Activated CD8-positive, alpha-beta T cell treated with anti-CD3 and anti-CD28 coated beads for 36 hours (primary cell): ENCODE measurements at regions not wholly inside any gene's neighbourhood (a gene's known extent, or its start where the extent isn't known, plus 50 kb on each side); places are given as distances from the start of the nearest gene placed in this dataset.

ENCODE experiments used
- ATAC-seq: fragments of 200-7000 bp; cut with Tn5 transposase; one replicate; pipeline ENCODE4 v1.10.0; 2021; ENCODE audit warnings: mild to moderate bottlenecking, moderate library complexity
- CTCF ChIA-PET: fragments of 350-600 bp; sonication (Branson Sonifier 250); formaldehyde crosslinking; loops from one replicate; lab custom pipeline; 2021; ENCODE audit warnings: antibody characterized with exemption; lab: Charles Lee
- POLR2A ChIA-PET: fragments of 350-600 bp; sonication (Branson Sonifier 250); formaldehyde crosslinking; loops from one replicate; lab custom pipeline; 2021; ENCODE audit warnings: antibody characterized with exemption; lab: Charles Lee
- DNase-seq: peaks from one replicate; pipeline ENCODE4 v3.0.0-alpha.2; 2020
- H3K27ac Mint-ChIP-seq: one replicate; pipeline ENCODE4 v1.8.0; 2021; ENCODE audit warnings: mild to moderate bottlenecking, mixed read lengths
- H3K27me3 Mint-ChIP-seq: one replicate; pipeline ENCODE4 v1.8.0; 2021; ENCODE audit warnings: mixed read lengths
- H3K36me3 Mint-ChIP-seq: one replicate; pipeline ENCODE4 v1.8.0; 2021; ENCODE audit warnings: low read depth, mixed read lengths
- H3K4me1 Mint-ChIP-seq: one replicate; pipeline ENCODE4 v1.8.0; 2021; ENCODE audit warnings: low read depth, mixed read lengths
- H3K4me3 Mint-ChIP-seq: one replicate; pipeline ENCODE4 v1.8.0; 2021; ENCODE audit warnings: mild to moderate bottlenecking, moderate library complexity, mixed read lengths
- H3K9me3 Mint-ChIP-seq: one replicate; pipeline ENCODE4 v1.8.0; 2021; ENCODE audit warnings: mixed read lengths
- CTCF ChIP-seq: fragments of 200-600 bp; IDR thresholded peaks from one replicate; pipeline ENCODE4 v1.8.0; 2022; ENCODE audit warnings: antibody characterized with exemption, mild to moderate bottlenecking
- intact Hi-C: fragments of 100-400 bp; cut with micrococcal nuclease; formaldehyde crosslinking; loops from one replicate; pipeline ENCODE4 v1.10.0; 2022

DNA sequence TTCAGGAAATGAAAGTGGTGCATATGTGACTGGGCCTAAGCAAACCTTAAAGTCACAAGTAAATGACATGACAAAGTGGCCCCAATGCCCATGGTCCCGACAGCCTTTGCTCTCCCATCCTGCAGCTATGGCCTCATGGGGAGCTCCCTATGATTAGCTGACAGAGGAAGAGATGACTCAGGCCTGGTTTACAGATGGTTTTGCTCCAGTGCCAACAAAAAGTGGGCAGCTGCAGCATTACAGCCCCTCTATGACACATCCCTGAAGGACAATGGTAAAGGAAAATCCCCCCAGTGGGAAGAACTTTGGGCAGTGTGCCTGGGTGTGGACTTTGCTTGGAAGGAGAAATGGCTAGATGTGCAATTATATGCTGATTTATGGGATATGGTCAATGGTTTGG is 105.1 kb upstream of the ADCY1 start:
- ATAC-seq (no peak), DNase-seq (no peak)
- POLR2A ChIA-PET = no interaction called here
- peaks cover 13% of the 10 kb centered on the region for H3K27me3 Mint-ChIP-seq
- no peak overlapping the region for H3K4me3 Mint-ChIP-seq
- H3K9me3 Mint-ChIP-seq = no peaks in the 10 kb centered on the region
- intact Hi-C loops = no loop called here
- CTCF ChIA-PET = no interaction called here
- H3K27ac Mint-ChIP-seq = no peak overlapping the region
- no peak for TF ChIP-seq CTCF
- no peaks in the 10 kb centered on the region for H3K4me1 Mint-ChIP-seq
- H3K36me3 Mint-ChIP-seq = no peaks in the 10 kb centered on the region

DNA sequence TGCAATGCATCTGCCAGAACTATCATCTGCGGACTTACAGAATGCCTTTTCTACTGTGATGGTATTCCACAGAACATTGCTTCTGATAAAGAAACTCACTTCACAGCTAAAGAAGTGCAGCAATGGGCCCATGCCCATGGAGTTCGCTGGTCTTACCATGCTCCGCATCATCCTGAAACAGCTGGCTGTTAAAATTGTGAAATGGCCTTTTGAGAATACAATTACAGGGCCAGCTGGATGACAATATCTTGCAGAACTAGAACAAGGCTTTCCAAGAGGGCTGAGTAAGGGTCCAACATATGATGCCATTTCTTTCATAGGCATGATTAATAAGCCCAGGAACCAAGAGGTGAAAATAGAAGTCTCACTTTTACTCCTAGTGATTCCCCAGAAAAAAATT is 104.1 kb upstream of the ADCY1 start:
- H3K4me1 Mint-ChIP-seq = no peaks in the 10 kb centered on the region
- intact Hi-C loops = no loop called here
- no peaks in the 10 kb centered on the region for H3K36me3 Mint-ChIP-seq
- no peak for TF ChIP-seq CTCF
- no peaks in the 10 kb centered on the region for H3K9me3 Mint-ChIP-seq
- ChIA-PET POLR2A (no interaction called here), CTCF (no interaction called here)
- H3K27me3 Mint-ChIP-seq = peaks cover 15% of the 10 kb centered on the region
- H3K27ac Mint-ChIP-seq = no peak overlapping the region
- ATAC-seq (no peak), DNase-seq (no peak)
- H3K4me3 Mint-ChIP-seq = no peak overlapping the region

DNA sequence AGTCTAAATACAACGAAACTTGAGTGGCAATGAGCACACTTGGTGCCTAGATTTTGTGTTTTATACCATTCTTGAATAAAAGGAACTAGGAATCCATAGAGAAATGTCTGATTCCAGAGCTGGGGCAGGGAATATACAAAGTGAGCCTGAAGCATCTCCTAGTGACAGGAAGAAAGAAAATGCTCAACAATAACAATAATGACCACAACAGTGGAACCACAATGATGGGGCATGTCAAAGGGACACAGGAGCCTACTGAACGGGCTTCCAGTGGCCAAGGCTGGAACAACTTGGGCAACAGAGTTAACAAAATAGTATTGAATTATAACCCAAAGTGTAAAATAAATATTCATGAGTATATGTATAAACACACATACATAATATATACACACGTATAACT is 94.4 kb upstream of the ADCY1 start:
- H3K4me1 Mint-ChIP-seq = no peaks in the 10 kb centered on the region
- intact Hi-C loops = no loop called here
- no peaks in the 10 kb centered on the region for H3K36me3 Mint-ChIP-seq
- peaks cover 10% of the 10 kb centered on the region for H3K27me3 Mint-ChIP-seq
- no peak overlapping the region for H3K4me3 Mint-ChIP-seq
- ChIA-PET POLR2A (no interaction called here), CTCF (no interaction called here)
- no peak for TF ChIP-seq CTCF
- H3K9me3 Mint-ChIP-seq = no peaks in the 10 kb centered on the region
- no peak overlapping the region for H3K27ac Mint-ChIP-seq
- DNase-seq (no peak), ATAC-seq (no peak)

DNA sequence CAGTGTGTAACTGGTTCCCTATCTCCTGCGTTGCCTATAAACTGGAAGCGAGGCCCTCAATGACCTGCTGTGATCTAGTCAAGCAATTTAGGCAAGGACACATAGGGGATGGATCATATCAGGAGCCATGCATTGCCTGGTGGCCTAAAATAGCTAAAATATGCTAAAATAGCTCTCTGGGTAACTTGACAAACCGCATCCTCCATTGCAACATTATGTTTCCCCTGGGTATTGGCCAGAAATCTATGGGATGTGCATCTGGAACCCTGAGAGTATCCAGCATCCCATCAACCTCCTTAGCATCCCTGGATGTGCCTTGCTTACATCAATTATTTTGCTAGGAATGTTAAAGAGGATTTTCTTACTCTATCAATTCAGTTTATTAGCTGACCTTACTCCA is 91.7 kb upstream of the ADCY1 start:
- H3K27me3 Mint-ChIP-seq = peaks cover 2% of the 10 kb centered on the region
- POLR2A ChIA-PET = interaction anchor here (0.5 kb wide), 1 partner anchor 1111 kb away, joined by 4 read pairs; no protein-coding TSS in a partner anchor
- CTCF ChIA-PET = no interaction called here
- H3K9me3 Mint-ChIP-seq = no peaks in the 10 kb centered on the region
- no peak for ATAC-seq
- no peak overlapping the region for H3K27ac Mint-ChIP-seq
- no peaks in the 10 kb centered on the region for H3K36me3 Mint-ChIP-seq
- TF ChIP-seq CTCF = no peak
- no peaks in the 10 kb centered on the region for H3K4me1 Mint-ChIP-seq
- intact Hi-C loops = no loop called here
- no peak for DNase-seq
- H3K4me3 Mint-ChIP-seq = no peak overlapping the region

GRCh38 chr7:45484094-45484493 is 90.1 kb upstream of the ADCY1 start:
- ChIA-PET CTCF (no interaction called here), POLR2A (interaction anchor here (1.3 kb wide), 1 partner anchor 15 kb away, joined by 4 read pairs; no protein-coding TSS in a partner anchor)
- Mint-ChIP-seq H3K36me3 (no peaks in the 10 kb centered on the region), H3K4me3 (no peak overlapping the region), H3K27ac (no peak overlapping the region), H3K4me1 (no peaks in the 10 kb centered on the region), H3K27me3 (peaks cover 2% of the 10 kb centered on the region), H3K9me3 (no peaks in the 10 kb centered on the region)
- TF ChIP-seq CTCF = no peak
- intact Hi-C loops = no loop called here
- ATAC-seq (no peak), DNase-seq (no peak)
